H54 (cell line): ENCODE measurements at regions not wholly inside any gene's neighbourhood (a gene's known extent, or its start where the extent isn't known, plus 50 kb on each side); places are given as distances from the start of the nearest gene placed in this dataset.

ENCODE experiments used
- DNase-seq: peaks from one replicate; pipeline ENCODE4 v3.0.0; 2011; ENCODE audit warnings: low spot score, mixed read lengths; ENCODE audit not compliant: insufficient read length
- FAIRE-seq: peaks from 3 replicates; lab custom pipeline; 2011; peaks lifted over from hg19 to GRCh38; lab: Jason Lieb, UNC
- POLR2A ChIP-seq: IDR thresholded peaks from 2 replicates; pipeline ENCODE4 v1.6.1; 2011; ENCODE audit warnings: low read depth, mild to moderate bottlenecking, low read length

GRCh38 chr5:32508806-32509805 is 64.6 kb upstream of the ZFR start:
- DNase-seq, result no peak
- FAIRE-seq, result no peak
- TF ChIP-seq POLR2A, result no peak

GRCh38 chr5:32507738-32508434 is 63.3 kb upstream of the ZFR start:
- peak; percentile 84 for FAIRE-seq
- no peak for TF ChIP-seq POLR2A
- peak; percentile 61 for DNase-seq

GRCh38 chr5:32506799-32507198 is 62.3 kb upstream of the ZFR start:
- no peak for TF ChIP-seq POLR2A
- FAIRE-seq (no peak), DNase-seq (peak; percentile 39)

- FAIRE-seq, result no peak
- DNase-seq, result no peak
- TF ChIP-seq POLR2A, result no peak
Observed at GRCh38 chr5:32506201-32506661, 61.7 kb upstream of the ZFR start.

- no peak for TF ChIP-seq POLR2A
- DNase-seq (no peak), FAIRE-seq (no peak)
Observed at GRCh38 chr5:32505756-32506155, 61.2 kb upstream of the ZFR start.

- FAIRE-seq (no peak), DNase-seq (no peak)
- TF ChIP-seq POLR2A, result no peak
Observed at GRCh38 chr5:32504989-32505596, 60.6 kb upstream of the ZFR start.

GRCh38 chr5:32504329-32504988 is 59.9 kb upstream of the ZFR start:
- no peak for FAIRE-seq
- DNase-seq, result no peak
- TF ChIP-seq POLR2A, result no peak

GRCh38 chr5:32503261-32503660 is 58.7 kb upstream of the ZFR start:
- FAIRE-seq (no peak), DNase-seq (no peak)
- TF ChIP-seq POLR2A, result no peak

GRCh38 chr5:32501071-32502002 is 56.8 kb upstream of the ZFR start:
- FAIRE-seq (no peak), DNase-seq (no peak)
- TF ChIP-seq POLR2A, result no peak

- no peak for FAIRE-seq
- TF ChIP-seq POLR2A, result no peak
Observed at GRCh38 chr5:32500181-32500580, 55.6 kb upstream of the ZFR start.

GRCh38 chr5:32499261-32499660 is 54.7 kb upstream of the ZFR start:
- FAIRE-seq, result no peak
- no peak for TF ChIP-seq POLR2A
- DNase-seq, result no peak

More at GRCh38 chr5:32500181-32500580, 55.6 kb upstream of the ZFR start:
- no peak for DNase-seq

GRCh38 chr5:32498484-32498883 is 53.9 kb upstream of the ZFR start:
- FAIRE-seq, result no peak
- no peak for TF ChIP-seq POLR2A
- DNase-seq, result no peak

- FAIRE-seq (no peak), DNase-seq (no peak)
- TF ChIP-seq POLR2A, result no peak
Observed at GRCh38 chr5:32496104-32496503, 51.6 kb upstream of the ZFR start.
